H1 (cell line): ENCODE measurements at regions not wholly inside any gene's neighbourhood (a gene's known extent, or its start where the extent isn't known, plus 50 kb on each side); places are given as distances from the start of the nearest gene placed in this dataset.
"Not testable (repeated sequence)": the region's sequence is repeated elsewhere in the genome, so short reads cannot be mapped to it uniquely, and the experiment has no call there.

Experiments
- CTCF ChIA-PET: fragments of 300-600 bp; sonication (Branson Sonifier 250); formaldehyde crosslinking; loops from one replicate; lab custom pipeline; 2021; ENCODE audit not compliant: partially characterized antibody; lab: Charles Lee
- POLR2A ChIA-PET: fragments of 300-600 bp; sonication (Branson Sonifier 250); formaldehyde crosslinking; loops from one replicate; lab custom pipeline; 2021; ENCODE audit warnings: inconsistent platforms; ENCODE audit not compliant: partially characterized antibody; lab: Charles Lee
- DNase-seq, 2 experiments: peaks; one replicate each; pipeline versions ENCODE4 v3.0.0 to v3.0.0-alpha.2; 2010 to 2022; ENCODE audit warnings: low spot score in 2 of 2, low read depth in 1 of 2, mixed read lengths in 1 of 2
- FAIRE-seq: peaks from 2 replicates; lab custom pipeline; 2011; peaks lifted over from hg19 to GRCh38; lab: Jason Lieb, UNC
- H2AFZ ChIP-seq: 2 replicates; pipeline ENCODE4 v1.8.1; 2012; ENCODE audit warnings: low read length, inconsistent platforms
- H2AK5ac ChIP-seq: 2 replicates; pipeline ENCODE4 v1.6.1; 2013; ENCODE audit warnings: low read depth, low read length
- H2BK120ac ChIP-seq: replicated peaks from 2 replicates; pipeline ENCODE3; 2013; ENCODE audit warnings: low read depth, low read length, inconsistent platforms
- H2BK12ac ChIP-seq: 2 replicates; pipeline ENCODE4 v1.6.1; 2013; ENCODE audit warnings: low read depth, low read length
- H2BK15ac ChIP-seq: 2 replicates; pipeline ENCODE4 v1.6.1; 2013; ENCODE audit warnings: low read length
- H2BK20ac ChIP-seq: 2 replicates; pipeline ENCODE4 v1.6.1; 2013; ENCODE audit warnings: low read length
- H2BK5ac ChIP-seq: 2 replicates; pipeline ENCODE4 v1.6.1; 2013; ENCODE audit warnings: low read depth, low read length
- H3K14ac ChIP-seq: 2 replicates; pipeline ENCODE4 v1.6.1; 2013; ENCODE audit warnings: inconsistent platforms; ENCODE audit not compliant: insufficient read length
- H3K18ac ChIP-seq: 2 replicates; pipeline ENCODE4 v1.6.1; 2013; ENCODE audit warnings: low read length; ENCODE audit errors: extremely low read depth
- H3K23ac ChIP-seq: 2 replicates; pipeline ENCODE4 v1.6.1; 2013; ENCODE audit warnings: inconsistent platforms; ENCODE audit not compliant: insufficient read length
- H3K23me2 ChIP-seq: 2 replicates; pipeline ENCODE4 v1.6.1; 2013; ENCODE audit warnings: low read depth, low read length
- H3K27ac ChIP-seq: 2 replicates; pipeline ENCODE4 v1.6.1; 2011; ENCODE audit warnings: low read depth, low read length, inconsistent platforms
- H3K27me3 ChIP-seq, 4 experiments: replicated peaks in 1 of 4; 1 replicate in 1 of 4; 2 replicates in 3 of 4; pipeline versions ENCODE4 v1.6.1 to v1.8.1; 2011 to 2013; ENCODE audit warnings: low read length in 3 of 4, mild to moderate bottlenecking in 3 of 4, inconsistent platforms in 2 of 4, mixed read lengths in 2 of 4, moderate library complexity in 1 of 4; ENCODE audit not compliant: control insufficient read depth in 3 of 4, insufficient read depth in 3 of 4; ENCODE audit errors: extremely low read depth in 1 of 4
- H3K36me3 ChIP-seq, 4 experiments: 2 replicates each; pipeline versions ENCODE4 v1.6.1 to v1.8.1; 2011 to 2013; ENCODE audit warnings: mild to moderate bottlenecking in 4 of 4, low read length in 3 of 4, moderate library complexity in 2 of 4, control low read depth in 1 of 4, inconsistent platforms in 1 of 4; ENCODE audit not compliant: insufficient read depth in 4 of 4, control insufficient read depth in 2 of 4
- H3K4ac ChIP-seq: replicated peaks from 2 replicates; pipeline ENCODE3; 2013; ENCODE audit warnings: low read length, low read depth, mixed read lengths, inconsistent platforms; ENCODE audit not compliant: insufficient read length
- H3K4me1 ChIP-seq, 4 experiments: replicated peaks in 1 of 4; 1 replicate in 1 of 4; 2 replicates in 3 of 4; pipeline versions ENCODE4 v1.6.1 to v1.8.1; 2011 to 2013; ENCODE audit warnings: low read length in 3 of 4, inconsistent platforms in 2 of 4, mixed read lengths in 1 of 4; ENCODE audit not compliant: insufficient read depth in 4 of 4, control insufficient read depth in 3 of 4
- H3K4me2 ChIP-seq, 2 experiments: 2 replicates each; pipeline versions ENCODE4 v1.6.1 to v1.8.1; 2011 to 2013; ENCODE audit warnings: low read depth in 2 of 2, low read length in 2 of 2, control low read depth in 1 of 2, inconsistent platforms in 1 of 2, mild to moderate bottlenecking in 1 of 2; ENCODE audit not compliant: insufficient read depth in 1 of 2
- H3K4me3 ChIP-seq, 4 experiments: fragments of 200-600, 300-600 bp in 1 of 4; sonication (generic), shearing (Covaris generic), sonication (Bioruptor Twin) in 1 of 4; 2 replicates each; pipeline versions ENCODE4 v1.5.1 to v1.8.1; 2011 to 2016; ENCODE audit warnings: low read length in 4 of 4, low read depth in 3 of 4, control low read depth in 2 of 4, inconsistent platforms in 2 of 4, mild to moderate bottlenecking in 2 of 4, mixed read lengths in 1 of 4, moderate library complexity in 1 of 4; ENCODE audit not compliant: insufficient read depth in 2 of 4; ENCODE audit errors: extremely low read depth in 1 of 4
- H3K56ac ChIP-seq: replicated peaks from 2 replicates; pipeline ENCODE3; 2013; ENCODE audit warnings: low read depth, mild to moderate bottlenecking, mixed read lengths, low read length, inconsistent platforms; ENCODE audit not compliant: insufficient read length
- H3K79me1 ChIP-seq: 2 replicates; pipeline ENCODE4 v1.6.1; 2013; ENCODE audit warnings: low read depth, low read length, control low read depth
- H3K79me2 ChIP-seq, 2 experiments: 2 replicates each; pipeline versions ENCODE4 v1.6.1 to v1.8.1; 2012 to 2013; ENCODE audit warnings: low read length in 2 of 2, mild to moderate bottlenecking in 2 of 2, inconsistent platforms in 1 of 2; ENCODE audit not compliant: insufficient read depth in 2 of 2, control insufficient read depth in 1 of 2
- H3K9ac ChIP-seq, 4 experiments: replicated peaks in 1 of 4; 1 replicate in 1 of 4; 2 replicates in 3 of 4; pipeline versions ENCODE4 v1.6.1 to v1.8.1; 2011 to 2013; ENCODE audit warnings: low read depth in 3 of 4, low read length in 3 of 4, control low read depth in 2 of 4, mild to moderate bottlenecking in 2 of 4, moderate library complexity in 2 of 4, inconsistent platforms in 1 of 4; ENCODE audit errors: extremely low read depth in 1 of 4
- H3K9me3 ChIP-seq, 2 experiments: 2 replicates each; pipeline versions ENCODE4 v1.6.1 to v1.8.1; 2012 to 2013; ENCODE audit warnings: mild to moderate bottlenecking in 2 of 2, moderate library complexity in 2 of 2, control low read depth in 1 of 2, inconsistent platforms in 1 of 2, low read depth in 1 of 2, low read length in 1 of 2, mixed read lengths in 1 of 2; ENCODE audit not compliant: insufficient read depth in 2 of 2
- H4K20me1 ChIP-seq, 2 experiments: replicated peaks in 1 of 2; 2 replicates each; pipeline versions ENCODE3 to v1.8.1; 2011 to 2013; ENCODE audit warnings: inconsistent platforms in 2 of 2, low read length in 2 of 2, mild to moderate bottlenecking in 1 of 2; ENCODE audit not compliant: insufficient read depth in 2 of 2, control insufficient read depth in 1 of 2
- H4K5ac ChIP-seq: 2 replicates; pipeline ENCODE4 v1.6.1; 2013; ENCODE audit warnings: low read length, low read depth, mixed read lengths, inconsistent platforms; ENCODE audit not compliant: insufficient read length
- H4K8ac ChIP-seq: 2 replicates; pipeline ENCODE4 v1.8.0; 2013; ENCODE audit warnings: mild to moderate bottlenecking, moderate library complexity, low read length, inconsistent platforms; ENCODE audit not compliant: insufficient read depth; ENCODE audit errors: extremely low read depth
- H4K91ac ChIP-seq: replicated peaks from 2 replicates; pipeline ENCODE3; 2013; ENCODE audit warnings: low read length, mixed read lengths, inconsistent platforms; ENCODE audit not compliant: insufficient read length
- BCL11A ChIP-seq, 2 experiments: IDR thresholded peaks; one replicate each; pipeline ENCODE4 v1.6.1; 2011; ENCODE audit warnings: low read depth in 2 of 2, low read length in 2 of 2, mild to moderate bottlenecking in 2 of 2
- CREB1 ChIP-seq: IDR thresholded peaks from 2 replicates; pipeline ENCODE4 v1.6.1; 2012; ENCODE audit warnings: inconsistent platforms
- KDM1A ChIP-seq: fragments of 200-600, 300-600 bp; sonication (generic); IDR thresholded peaks from 2 replicates; pipeline ENCODE4 v1.7.1; 2016; ENCODE audit warnings: mild to moderate bottlenecking, low read length, borderline replicate concordance
- WGBS, 2 experiments: shearing (Covaris generic) in 1 of 2; methylation state at CpG; one replicate each; pipeline versions ENCODE4 v1.1.6 to v1.1.7; 2013 to 2015; ENCODE audit warnings: low lambda C conversion rate in 2 of 2, mixed read lengths in 2 of 2, inconsistent platforms in 1 of 2, low coverage in 1 of 2, missing lambda C conversion rate in 1 of 2; ENCODE audit not compliant: insufficient replicate concordance in 2 of 2, insufficient coverage in 1 of 2, insufficient read length in 1 of 2; ENCODE audit errors: extremely low coverage in 1 of 2, missing lambda C conversion rate in 1 of 2; 5-methylcytosine and 5-hydroxymethylcytosine counted together
- TF ChIP-seq, protein P1 (sequence below): IDR thresholded peaks from 2 replicates; pipeline ENCODE4 v1.6.1; 2012; ENCODE audit warnings: low read length, inconsistent platforms

DNA sequence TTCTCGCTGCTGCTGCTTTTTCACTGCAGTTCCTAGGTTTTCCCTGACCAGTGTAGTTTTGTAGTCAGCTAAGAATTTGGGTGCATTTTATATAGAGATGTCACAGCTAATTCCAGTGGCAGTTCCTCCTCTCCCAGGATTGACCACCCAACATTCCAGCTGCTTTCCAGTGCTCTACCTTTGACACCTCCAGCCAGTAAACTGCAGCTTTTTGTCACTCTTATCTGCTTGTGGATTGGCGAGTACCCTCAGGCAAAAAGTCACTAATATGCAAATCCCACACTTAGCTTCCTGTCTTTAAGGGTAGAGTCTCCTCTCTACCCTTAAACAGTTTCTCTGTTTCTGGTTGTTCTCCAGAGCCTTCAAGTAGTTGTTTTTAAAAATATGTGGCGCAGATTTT, 146.9 kb upstream of the KCNG1 start (continued):
- TF ChIP-seq, protein P1, sequence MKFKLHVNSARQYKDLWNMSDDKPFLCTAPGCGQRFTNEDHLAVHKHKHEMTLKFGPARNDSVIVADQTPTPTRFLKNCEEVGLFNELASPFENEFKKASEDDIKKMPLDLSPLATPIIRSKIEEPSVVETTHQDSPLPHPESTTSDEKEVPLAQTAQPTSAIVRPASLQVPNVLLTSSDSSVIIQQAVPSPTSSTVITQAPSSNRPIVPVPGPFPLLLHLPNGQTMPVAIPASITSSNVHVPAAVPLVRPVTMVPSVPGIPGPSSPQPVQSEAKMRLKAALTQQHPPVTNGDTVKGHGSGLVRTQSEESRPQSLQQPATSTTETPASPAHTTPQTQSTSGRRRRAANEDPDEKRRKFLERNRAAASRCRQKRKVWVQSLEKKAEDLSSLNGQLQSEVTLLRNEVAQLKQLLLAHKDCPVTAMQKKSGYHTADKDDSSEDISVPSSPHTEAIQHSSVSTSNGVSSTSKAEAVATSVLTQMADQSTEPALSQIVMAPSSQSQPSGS: no peak
- TF ChIP-seq KDM1A (no peak), CREB1 (no peak), BCL11A (IDR thresholded peaks at IDR 0.05; ENCODE audit: low read depth in 2 of 2, low read length in 2 of 2) (no peak)
- TF ChIP-seq, all 59 proteins: peak for 0

DNA sequence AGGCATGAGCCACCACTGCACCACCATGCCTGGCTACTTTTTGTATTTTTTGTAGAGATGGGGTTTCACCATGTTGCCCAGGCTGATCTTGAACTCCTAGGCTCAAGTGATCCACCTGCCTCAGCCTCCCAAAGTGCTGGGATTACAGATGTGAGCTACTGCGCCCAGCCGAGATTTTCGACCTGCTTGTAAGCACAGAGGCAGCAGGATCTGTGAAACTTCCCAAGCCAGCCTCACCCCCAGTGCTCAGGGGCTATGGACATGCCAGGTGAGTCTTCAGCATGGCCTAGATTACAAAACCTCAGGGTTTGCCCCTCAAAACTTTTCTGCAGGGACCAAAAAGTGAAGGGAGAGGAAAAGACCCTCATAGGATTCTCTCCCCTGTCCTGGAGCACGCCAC, 145.0 kb upstream of the KCNG1 start:
- H2BK15ac ChIP-seq, H3K4me1 ChIP-seq, H3K79me2 ChIP-seq, H2BK20ac ChIP-seq, H3K27me3 ChIP-seq, H4K20me1 ChIP-seq, H2BK12ac ChIP-seq, H3K9ac ChIP-seq, FAIRE-seq, H4K5ac ChIP-seq, H4K8ac ChIP-seq, H3K23me2 ChIP-seq, H4K91ac ChIP-seq, H3K4ac ChIP-seq, H3K9me3 ChIP-seq, H3K4me2 ChIP-seq, H2BK120ac ChIP-seq, H3K56ac ChIP-seq, H3K79me1 ChIP-seq, H3K23ac ChIP-seq, H2AFZ ChIP-seq, H2AK5ac ChIP-seq, DNase-seq, H3K4me3 ChIP-seq, H3K27ac ChIP-seq, H2BK5ac ChIP-seq, POLR2A ChIA-PET, H3K18ac ChIP-seq, H3K14ac ChIP-seq, H3K36me3 ChIP-seq: not testable (repeated sequence)
- 91% methylated on average over 4 of the region's 4 CpGs; no CpG with 5 or more reads in 1 of the 2 experiments for WGBS, 2 experiments
- CTCF ChIA-PET: interaction anchor here (1.5 kb wide), 1 partner anchor 8 kb away, joined by 3 read pairs; no protein-coding TSS in a partner anchor
